ENCODE measurements at regions not wholly inside any gene's neighbourhood (a gene's known extent, or its start where the extent isn't known, plus 50 kb on each side); places are given as distances from the start of the nearest gene placed in this dataset.

- TF ChIP-seq PBX3 (IDR thresholded peaks at IDR 0.05), result peak; percentile 53; the same call in 1 of the 2 replicates
- TF ChIP-seq RXRA (IDR thresholded peaks at IDR 0.05; ENCODE audit: borderline replicate concordance, low read depth), result peak; percentile 52; the same call in 1 of the 2 replicates
- peak in 1 of 2 experiments; percentile 45; a peak in 1 of 4 replicates for TF ChIP-seq EP300 (IDR thresholded peaks at IDR 0.05; ENCODE audit: borderline replicate concordance in 1 of 2, low read depth in 1 of 2, low read length in 1 of 2)
Measured at GRCh38 chr13:29918845-29919244, 68.4 kb upstream of the UBL3 start (continued).

GRCh38 chr13:29917650-29918049 is 67.2 kb upstream of the UBL3 start:
- H3K4me1 ChIP-seq (ENCODE audit: control insufficient read depth in 1 of 2, insufficient read depth in 2 of 2, low read depth in 1 of 2, low read length in 1 of 2), result peaks cover 1 to 16% of the 10 kb centered on the region in 2 experiments; a peak in 2 of 4 replicates
- peaks cover 9% of the 10 kb centered on the region for H3F3A ChIP-seq (replicated peaks; ENCODE audit: insufficient read depth)
- H3K9me3 ChIP-seq, result no peaks in the 10 kb centered on the region
- no peaks in the 10 kb centered on the region for H3K36me3 ChIP-seq (replicated peaks in 1 of 2; ENCODE audit: control insufficient read depth in 1 of 2, insufficient read depth in 2 of 2, low read length in 1 of 2)
- DNase-seq, result no peak
- H3K4me3 ChIP-seq (ENCODE audit: low read depth in 2 of 2, low read length in 1 of 2), result no peak overlapping the region
- H3K4me2 ChIP-seq, result no peak overlapping the region
- H3K9me2 ChIP-seq, result no peaks in the 10 kb centered on the region
- ChIA-PET CTCF (interaction anchor here (0.6 to 1.6 kb wide), 3 partner anchors 68 to 705 kb away, joined by 3 to 4 read pairs (median 4); no protein-coding TSS in a partner anchor), POLR2A (no interaction called here)
- WGBS (ENCODE audit: low lambda C conversion rate), result 72% methylated on average over 3 of the region's 3 CpGs
- no peak overlapping the region for H3K9ac ChIP-seq
- H3K79me2 ChIP-seq (ENCODE audit: insufficient read depth), result no peaks in the 10 kb centered on the region
- H3K27ac ChIP-seq (ENCODE audit: low read depth in 2 of 2, low read length in 1 of 2), result no peak overlapping the region
- H2AFZ ChIP-seq (ENCODE audit: low read depth), result no peak overlapping the region
- no peaks in the 10 kb centered on the region for H4K20me1 ChIP-seq (ENCODE audit: insufficient read depth)
- TF ChIP-seq MAX (IDR thresholded peaks at IDR 0.05; ENCODE audit: low read depth) (no peak), USF2 (IDR thresholded peaks at IDR 0.05; ENCODE audit: borderline replicate concordance, low read depth, low read length) (no peak), JUND (IDR thresholded peaks at IDR 0.05) (no peak), FOXJ3 (CRISPR knock-in tag; IDR thresholded peaks at IDR 0.05) (no peak), NRF1 (IDR thresholded peaks at IDR 0.05; ENCODE audit: low read depth, low read length) (no peak), CTCF (IDR thresholded peaks at IDR 0.05) (no peak), SMC3 (IDR thresholded peaks at IDR 0.05; ENCODE audit: low read depth, low read length) (no peak), NFIC (IDR thresholded peaks at IDR 0.05; ENCODE audit: borderline replicate concordance) (no peak), EP300 (IDR thresholded peaks at IDR 0.05; ENCODE audit: borderline replicate concordance in 1 of 2, low read depth in 1 of 2, low read length in 1 of 2) (no peak), FOXM1 (IDR thresholded peaks at IDR 0.05; ENCODE audit: low read depth) (no peak), RAD21 (IDR thresholded peaks at IDR 0.05; ENCODE audit: low read length) (no peak), SIN3A (IDR thresholded peaks at IDR 0.05; ENCODE audit: borderline replicate concordance, low read depth, low read length) (no peak), RCOR1 (IDR thresholded peaks at IDR 0.05; ENCODE audit: low read length) (no peak), TAF1 (IDR thresholded peaks at IDR 0.05; ENCODE audit: borderline replicate concordance, low read depth, low read length) (no peak), MEF2A (IDR thresholded peaks at IDR 0.05; ENCODE audit: borderline replicate concordance, low read depth) (no peak), TEAD4 (IDR thresholded peaks at IDR 0.05; ENCODE audit: borderline replicate concordance, insufficient read depth) (no peak), YY1 (IDR thresholded peaks at IDR 0.05; ENCODE audit: low read depth) (no peak), USF1 (IDR thresholded peaks at IDR 0.05; ENCODE audit: borderline replicate concordance, low read depth) (no peak), RXRA (IDR thresholded peaks at IDR 0.05; ENCODE audit: borderline replicate concordance, low read depth) (no peak), ZBTB33 (IDR thresholded peaks at IDR 0.05; ENCODE audit: borderline replicate concordance, low read depth) (no peak)
- no peaks in the 10 kb centered on the region for H3K27me3 ChIP-seq (ENCODE audit: insufficient read depth)

Data from SK-N-SH (cell line).